GM23338 (cell line): ENCODE measurements at regions not wholly inside any gene's neighbourhood (a gene's known extent, or its start where the extent isn't known, plus 50 kb on each side); places are given as distances from the start of the nearest gene placed in this dataset.

Experiments used
- ATAC-seq: fragments of 200-7000 bp; cut with Tn5 transposase; 3 replicates; pipeline ENCODE4 v1.9.1; 2020
- DNase-seq: peaks from one replicate; pipeline ENCODE4 v3.0.0-alpha.2; 2015; ENCODE audit warnings: low spot score
- H2AFZ ChIP-seq: fragments of 200-600 bp; sonication (generic); 2 replicates; pipeline ENCODE4 v1.8.0; 2016; ENCODE audit warnings: antibody characterized with exemption, mild to moderate bottlenecking, moderate library complexity
- H3F3A ChIP-seq: fragments of 200-600 bp; sonication (generic); replicated peaks from 2 replicates; pipeline ENCODE4 v1.8.0; 2017; ENCODE audit warnings: antibody characterized with exemption, mixed run types, low read depth
- H3K27ac ChIP-seq: fragments of 200-600 bp; sonication (generic); 2 replicates; pipeline ENCODE4 v1.6.1; 2016; ENCODE audit warnings: low read depth
- H3K27me3 ChIP-seq: fragments of 200-600 bp; sonication (generic); 2 replicates; pipeline ENCODE4 v1.8.0; 2016; ENCODE audit warnings: mild to moderate bottlenecking, mixed run types, moderate library complexity; ENCODE audit not compliant: insufficient read depth
- H3K36me3 ChIP-seq: fragments of 200-600 bp; sonication (generic); 2 replicates; pipeline ENCODE4 v1.8.0; 2016; ENCODE audit warnings: mild to moderate bottlenecking; ENCODE audit not compliant: insufficient read depth
- H3K4me1 ChIP-seq: fragments of 200-600 bp; sonication (generic); 2 replicates; pipeline ENCODE4 v1.8.0; 2016; ENCODE audit warnings: mild to moderate bottlenecking, moderate library complexity; ENCODE audit not compliant: insufficient read depth
- H3K4me2 ChIP-seq: fragments of 200-600 bp; sonication (generic); 2 replicates; pipeline ENCODE4 v1.7.1; 2017; ENCODE audit warnings: mixed run types
- H3K4me3 ChIP-seq: fragments of 200-600 bp; sonication (generic); 2 replicates; pipeline ENCODE4 v1.6.1; 2016; ENCODE audit warnings: mixed run types
- H3K79me2 ChIP-seq: fragments of 200-600 bp; sonication (generic); replicated peaks from 2 replicates; pipeline ENCODE4 v1.8.0; 2017; ENCODE audit warnings: mild to moderate bottlenecking; ENCODE audit not compliant: insufficient read depth
- H3K9me2 ChIP-seq: fragments of 200-600 bp; sonication (generic); 2 replicates; pipeline ENCODE4 v1.8.0; 2017; ENCODE audit not compliant: insufficient read depth
- H4K20me1 ChIP-seq: fragments of 200-600 bp; sonication (generic); replicated peaks from 2 replicates; pipeline ENCODE4 v1.8.0; 2017; ENCODE audit warnings: mild to moderate bottlenecking; ENCODE audit not compliant: insufficient read depth
- H3K27ac Mint-ChIP-seq: 2 replicates; pipeline ENCODE4 v1.8.0; 2020; ENCODE audit warnings: inconsistent platforms, mild to moderate bottlenecking, moderate library complexity, mixed read lengths
- H3K27me3 Mint-ChIP-seq: 3 replicates; pipeline ENCODE4 v1.8.0; 2022; ENCODE audit warnings: low read depth, mild to moderate bottlenecking, moderate library complexity, mixed read lengths, inconsistent platforms; ENCODE audit not compliant: insufficient read depth, poor library complexity
- H3K36me3 Mint-ChIP-seq: 3 replicates; pipeline ENCODE4 v1.8.0; 2021; ENCODE audit warnings: low read depth, mild to moderate bottlenecking, inconsistent platforms, moderate library complexity, mixed read lengths
- H3K4me1 Mint-ChIP-seq: 3 replicates; pipeline ENCODE4 v1.8.0; 2020; ENCODE audit warnings: mild to moderate bottlenecking, inconsistent platforms, mixed read lengths
- H3K4me3 Mint-ChIP-seq: 3 replicates; pipeline ENCODE4 v1.8.0; 2021; ENCODE audit warnings: moderate library complexity, mild to moderate bottlenecking, inconsistent platforms, mixed read lengths
- H3K9me3 Mint-ChIP-seq: 3 replicates; pipeline ENCODE4 v1.8.0; 2020; ENCODE audit warnings: moderate library complexity, mild to moderate bottlenecking, inconsistent platforms, mixed read lengths
- CREB1 ChIP-seq: fragments of 250-450 bp; sonication (Bioruptor Pico); IDR thresholded peaks from 2 replicates; pipeline ENCODE4 v1.5.0; 2020; ENCODE audit warnings: low read depth, mild to moderate bottlenecking, moderate library complexity
- CTCF ChIP-seq, 2 experiments: fragments of 200-600 bp in 1 of 2; sonication (generic) in 1 of 2; conservative IDR thresholded peaks; 2 replicates each; pipeline versions ENCODE4 v1.5.1 to v1.6.1; 2016 to 2017; ENCODE audit warnings: antibody characterized with exemption in 2 of 2, low read depth in 2 of 2, mild to moderate bottlenecking in 2 of 2, moderate library complexity in 1 of 2
- ETS1 ChIP-seq: IDR thresholded peaks from 2 replicates; pipeline ENCODE4 v1.6.1; 2016; ENCODE audit warnings: antibody characterized with exemption
- EZH2 ChIP-seq: fragments of 200-600 bp; sonication (generic); IDR thresholded peaks from one replicate; pipeline ENCODE4 v1.8.0; 2017; ENCODE audit warnings: antibody characterized with exemption, mild to moderate bottlenecking, low read depth; ENCODE audit not compliant: unreplicated experiment
- EZH2phosphoT487 ChIP-seq: fragments of 200-600 bp; sonication (generic); IDR thresholded peaks from one replicate; pipeline ENCODE4 v1.8.1; 2018; ENCODE audit warnings: antibody characterized with exemption; ENCODE audit not compliant: unreplicated experiment
- JUNB ChIP-seq: IDR thresholded peaks from one replicate; pipeline ENCODE4 v1.6.1; 2016; ENCODE audit warnings: antibody characterized with exemption; ENCODE audit not compliant: unreplicated experiment
- NANOG ChIP-seq: IDR thresholded peaks from 2 replicates; pipeline ENCODE4 v1.6.1; 2016; ENCODE audit warnings: antibody characterized with exemption, borderline replicate concordance
- POLR2AphosphoS5 ChIP-seq: IDR thresholded peaks from 2 replicates; pipeline ENCODE4 v1.6.1; 2016; ENCODE audit warnings: antibody characterized with exemption, low read depth
- REST ChIP-seq: IDR thresholded peaks from one replicate; pipeline ENCODE4 v1.6.1; 2018; ENCODE audit warnings: antibody characterized with exemption; ENCODE audit not compliant: unreplicated experiment
- STAT1 ChIP-seq: IDR thresholded peaks from one replicate; pipeline ENCODE4 v1.6.1; 2016; ENCODE audit warnings: antibody characterized with exemption; ENCODE audit not compliant: unreplicated experiment
- ZNF114 ChIP-seq: fragments of 250-450 bp; sonication (Bioruptor Pico); IDR thresholded peaks from 2 replicates; pipeline ENCODE4 v1.5.0; 2020; ENCODE audit warnings: mild to moderate bottlenecking, moderate library complexity
- ZNF331 ChIP-seq: fragments of 250-450 bp; sonication (Bioruptor Pico); IDR thresholded peaks from 2 replicates; pipeline ENCODE4 v1.5.0; 2020; ENCODE audit warnings: low read depth, mild to moderate bottlenecking, moderate library complexity
- ZNF462 ChIP-seq: fragments of 250-450 bp; sonication (Bioruptor Pico); IDR thresholded peaks from 2 replicates; pipeline ENCODE4 v1.5.0; 2020; ENCODE audit warnings: mild to moderate bottlenecking, moderate library complexity

- no peak overlapping the region for H3K4me2 ChIP-seq
- peaks cover 9% of the 10 kb centered on the region; the same call in 1 of the 2 replicates for H3K4me1 ChIP-seq
- no peak for DNase-seq
- ATAC-seq, result no peak
- no peaks in the 10 kb centered on the region for H3K79me2 ChIP-seq
- H3K27ac ChIP-seq, result no peak overlapping the region
- Mint-ChIP-seq H3K27ac (no peak overlapping the region), H3K9me3 (no peaks in the 10 kb centered on the region), H3K4me3 (no peak overlapping the region), H3K36me3 (no peaks in the 10 kb centered on the region), H3K27me3 (peaks cover 4% of the 10 kb centered on the region), H3K4me1 (peaks cover 10% of the 10 kb centered on the region; the same call in 2 of the 3 replicates)
- no peaks in the 10 kb centered on the region for H3F3A ChIP-seq
- TF ChIP-seq NANOG (no peak), ZNF462 (CRISPR knock-in tag) (no peak), ZNF114 (no peak), STAT1 (no peak), CTCF (conservative IDR thresholded peaks at IDR 0.05; ENCODE audit: low read depth in 2 of 2) (no peak), CREB1 (CRISPR knock-in tag) (no peak), POLR2AphosphoS5 (no peak), ZNF331 (CRISPR knock-in tag) (no peak), ETS1 (no peak), EZH2phosphoT487 (no peak), EZH2 (no peak), REST (no peak), JUNB (no peak)
- no peaks in the 10 kb centered on the region for H3K27me3 ChIP-seq
- H2AFZ ChIP-seq, result no peak overlapping the region
- H4K20me1 ChIP-seq, result no peaks in the 10 kb centered on the region
- H3K4me3 ChIP-seq, result no peak overlapping the region
- H3K9me2 ChIP-seq, result no peaks in the 10 kb centered on the region
- H3K36me3 ChIP-seq, result no peaks in the 10 kb centered on the region
Observed at GRCh38 chr2:20507711-20508110, 60.8 kb downstream of the RHOB start.
